Mesendoderm (in vitro differentiated cells): ENCODE measurements at regions not wholly inside any gene's neighbourhood (a gene's known extent, or its start where the extent isn't known, plus 50 kb on each side); places are given as distances from the start of the nearest gene placed in this dataset.

Experiments
- DNase-seq: peaks from one replicate; pipeline ENCODE4 v3.0.0; 2013
- H2AK5ac ChIP-seq: 2 replicates; pipeline ENCODE4 v1.6.1; 2013; ENCODE audit warnings: low read length, inconsistent platforms
- H2BK120ac ChIP-seq: 2 replicates; pipeline ENCODE4 v1.6.1; 2013; ENCODE audit warnings: low read depth, mild to moderate bottlenecking, low read length, moderate library complexity, mixed read lengths
- H2BK15ac ChIP-seq: replicated peaks from 2 replicates; pipeline ENCODE4 v1.6.1; 2013; ENCODE audit warnings: low read depth, mild to moderate bottlenecking, moderate library complexity
- H2BK5ac ChIP-seq: 2 replicates; pipeline ENCODE4 v1.6.1; 2013; ENCODE audit warnings: low read length, inconsistent platforms
- H3K18ac ChIP-seq: 2 replicates; pipeline ENCODE4 v1.6.1; 2013; ENCODE audit warnings: mild to moderate bottlenecking, low read length, mixed read lengths
- H3K23ac ChIP-seq: one replicate; pipeline ENCODE4 v1.6.1; 2013; ENCODE audit warnings: low read length
- H3K27ac ChIP-seq: 2 replicates; pipeline ENCODE4 v1.5.1; 2013; ENCODE audit warnings: low read depth, mild to moderate bottlenecking, inconsistent platforms, low read length, moderate library complexity
- H3K27me3 ChIP-seq: 2 replicates; pipeline ENCODE4 v1.6.1; 2013; ENCODE audit warnings: low read length, control low read depth, mild to moderate bottlenecking, inconsistent platforms; ENCODE audit not compliant: insufficient read depth, poor library complexity
- H3K36me3 ChIP-seq: 2 replicates; pipeline ENCODE4 v1.6.1; 2013; ENCODE audit warnings: low read length, inconsistent platforms; ENCODE audit not compliant: control insufficient read depth, insufficient read depth
- H3K4ac ChIP-seq: one replicate; pipeline ENCODE4 v1.6.1; 2013; ENCODE audit warnings: low read depth, mild to moderate bottlenecking, low read length, moderate library complexity
- H3K4me1 ChIP-seq: 2 replicates; pipeline ENCODE4 v1.6.1; 2013; ENCODE audit warnings: low read depth, low read length, inconsistent platforms; ENCODE audit not compliant: control insufficient read depth
- H3K4me2 ChIP-seq: 2 replicates; pipeline ENCODE4 v1.6.1; 2013; ENCODE audit warnings: low read length
- H3K4me3 ChIP-seq: 2 replicates; pipeline ENCODE4 v1.5.1; 2013; ENCODE audit warnings: mild to moderate bottlenecking, low read length
- H3K56ac ChIP-seq: one replicate; pipeline ENCODE4 v1.6.1; 2013; ENCODE audit warnings: low read length
- H3K79me1 ChIP-seq: 2 replicates; pipeline ENCODE4 v1.6.1; 2013; ENCODE audit warnings: low read length, inconsistent platforms
- H3K79me2 ChIP-seq: 2 replicates; pipeline ENCODE4 v1.6.1; 2013; ENCODE audit warnings: mild to moderate bottlenecking, low read length; ENCODE audit not compliant: control insufficient read depth, insufficient read depth
- H3K9ac ChIP-seq: 2 replicates; pipeline ENCODE4 v1.6.1; 2013; ENCODE audit warnings: low read length, inconsistent platforms
- H4K5ac ChIP-seq: one replicate; pipeline ENCODE4 v1.6.1; 2013; ENCODE audit warnings: low read length
- H4K8ac ChIP-seq: one replicate; pipeline ENCODE4 v1.6.1; 2013; ENCODE audit warnings: low read depth, mild to moderate bottlenecking, control low read depth, low read length, moderate library complexity
- WGBS: extraction: QIAGEN DNeasy Blood & Tissue Kit; methylation state at CpG from one replicate; pipeline ENCODE4 v1.1.7; 2013; ENCODE audit warnings: low lambda C conversion rate, missing lambda C conversion rate; ENCODE audit not compliant: insufficient coverage; ENCODE audit errors: extremely low coverage; 5-methylcytosine and 5-hydroxymethylcytosine counted together

DNA sequence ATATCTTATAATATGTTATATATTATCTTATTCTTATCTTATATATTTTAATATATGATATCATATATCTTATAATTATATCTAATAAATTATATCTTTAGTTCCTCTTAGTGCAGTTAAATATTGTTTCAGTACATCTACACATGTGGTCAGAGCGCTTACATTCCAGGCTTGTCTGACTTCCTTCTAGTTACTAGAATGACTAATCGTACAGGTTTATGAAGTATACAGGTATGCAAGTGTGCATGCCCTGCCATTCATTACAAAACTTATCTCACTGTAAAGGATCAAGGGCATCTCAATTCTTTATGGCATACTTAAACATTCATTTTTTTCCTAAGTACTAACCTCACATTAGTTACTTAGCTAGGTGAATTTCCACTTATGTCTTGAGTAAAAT, 1278.0 kb upstream of the MAP3K7 start:
- no peak overlapping the region for H4K5ac ChIP-seq
- H3K4me2 ChIP-seq: no peak overlapping the region
- no peak overlapping the region for H2BK5ac ChIP-seq
- H3K4ac ChIP-seq: no peak overlapping the region
- no peak overlapping the region for H2BK120ac ChIP-seq
- H3K27ac ChIP-seq: no peak overlapping the region
- no peaks in the 10 kb centered on the region for H3K79me2 ChIP-seq
- H3K9ac ChIP-seq: no peak overlapping the region
- H3K56ac ChIP-seq: no peak overlapping the region
- H3K23ac ChIP-seq: no peak overlapping the region
- no peak overlapping the region for H2AK5ac ChIP-seq
- no peak for DNase-seq
- no CpG with 5 or more reads among the region's 2 CpGs for WGBS
- no peaks in the 10 kb centered on the region for H3K36me3 ChIP-seq
- no peaks in the 10 kb centered on the region for H3K79me1 ChIP-seq
- H3K4me3 ChIP-seq: no peak overlapping the region
- no peaks in the 10 kb centered on the region for H3K27me3 ChIP-seq
- no peak overlapping the region for H4K8ac ChIP-seq
- H2BK15ac ChIP-seq: no peak overlapping the region
- H3K4me1 ChIP-seq: no peaks in the 10 kb centered on the region
- no peak overlapping the region for H3K18ac ChIP-seq

DNA sequence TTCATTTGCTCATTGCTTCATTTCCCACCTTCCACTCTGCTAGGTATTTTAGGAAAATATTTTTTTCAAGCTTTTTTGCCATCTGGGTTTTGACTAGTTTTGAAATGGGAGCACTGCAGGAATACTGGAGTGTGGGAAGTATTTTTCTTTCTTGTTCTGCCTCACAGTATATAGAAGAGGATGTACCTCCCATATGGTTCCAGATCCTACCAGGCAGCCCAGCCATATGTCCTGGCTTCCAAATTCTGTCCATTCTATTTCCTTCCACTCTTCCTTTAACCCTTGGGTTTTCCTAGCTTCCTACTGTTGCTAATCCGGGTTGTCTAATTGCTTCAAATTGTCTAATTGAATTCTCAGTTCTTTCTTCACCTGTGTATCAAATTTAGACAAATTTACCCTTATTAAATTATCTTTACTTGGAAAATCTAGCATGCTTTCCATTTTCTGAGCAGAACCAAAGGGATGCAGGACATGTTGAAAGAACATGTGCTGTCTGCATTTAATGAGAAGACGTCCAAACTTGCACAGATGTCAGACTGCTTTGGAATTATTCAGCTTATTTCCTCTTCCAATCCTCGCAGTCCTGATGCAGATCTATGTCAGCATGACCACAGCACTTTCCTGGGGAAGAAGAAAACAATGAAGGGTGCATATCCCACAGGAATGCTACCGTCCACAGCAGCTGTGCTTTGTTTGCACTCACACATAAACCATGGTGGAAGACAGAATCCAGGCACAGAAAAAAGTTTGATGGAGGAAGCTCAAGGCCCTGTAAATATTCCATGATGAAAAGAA, 1273.9 kb upstream of the MAP3K7 start:
- no peak for DNase-seq
- Histone ChIP-seq H3K27me3 (no peaks in the 10 kb centered on the region), H3K79me2 (no peaks in the 10 kb centered on the region), H4K5ac (no peak overlapping the region), H2AK5ac (no peak overlapping the region), H3K18ac (no peak overlapping the region), H3K79me1 (no peaks in the 10 kb centered on the region), H3K56ac (no peak overlapping the region), H2BK15ac (no peak overlapping the region), H3K23ac (no peak overlapping the region), H3K27ac (no peak overlapping the region), H3K36me3 (no peaks in the 10 kb centered on the region), H3K4me2 (no peak overlapping the region), H4K8ac (no peak overlapping the region), H3K4me3 (no peak overlapping the region), H2BK5ac (no peak overlapping the region), H3K4ac (no peak overlapping the region), H2BK120ac (no peak overlapping the region), H3K9ac (no peak overlapping the region), H3K4me1 (no peaks in the 10 kb centered on the region)
- no CpG with 5 or more reads among the region's 4 CpGs for WGBS

DNA sequence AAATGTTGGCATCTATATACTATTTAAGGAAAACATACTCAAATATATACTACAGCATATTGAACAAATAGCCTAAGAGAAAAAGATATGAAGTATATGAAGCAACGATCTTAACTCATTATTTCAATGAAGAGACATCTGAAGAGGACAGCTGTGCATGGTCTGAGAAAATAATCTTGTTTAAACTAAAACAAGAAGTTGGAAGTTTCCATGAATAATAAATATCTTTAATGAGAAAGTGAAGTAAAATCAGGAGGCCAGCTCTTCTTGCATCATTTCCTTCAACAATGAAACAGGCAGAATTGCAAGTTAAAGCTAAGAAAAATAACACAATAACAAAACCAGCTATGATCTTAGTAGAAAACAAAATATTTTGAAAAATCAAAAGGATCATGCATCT, 1265.4 kb upstream of the MAP3K7 start:
- Histone ChIP-seq H3K4ac (no peak overlapping the region), H3K27ac (no peak overlapping the region), H3K27me3 (no peaks in the 10 kb centered on the region), H3K36me3 (no peaks in the 10 kb centered on the region), H3K4me2 (no peak overlapping the region), H2BK15ac (no peak overlapping the region), H3K23ac (no peak overlapping the region), H3K9ac (no peak overlapping the region), H3K56ac (no peak overlapping the region), H4K8ac (no peak overlapping the region), H4K5ac (no peak overlapping the region), H2BK120ac (no peak overlapping the region), H3K79me2 (no peaks in the 10 kb centered on the region), H3K18ac (no peak overlapping the region), H2BK5ac (no peak overlapping the region), H3K4me3 (no peak overlapping the region), H3K79me1 (no peaks in the 10 kb centered on the region), H2AK5ac (no peak overlapping the region), H3K4me1 (no peaks in the 10 kb centered on the region)
- WGBS: no CpG with 5 or more reads among the region's 1 CpG
- DNase-seq: no peak

DNA sequence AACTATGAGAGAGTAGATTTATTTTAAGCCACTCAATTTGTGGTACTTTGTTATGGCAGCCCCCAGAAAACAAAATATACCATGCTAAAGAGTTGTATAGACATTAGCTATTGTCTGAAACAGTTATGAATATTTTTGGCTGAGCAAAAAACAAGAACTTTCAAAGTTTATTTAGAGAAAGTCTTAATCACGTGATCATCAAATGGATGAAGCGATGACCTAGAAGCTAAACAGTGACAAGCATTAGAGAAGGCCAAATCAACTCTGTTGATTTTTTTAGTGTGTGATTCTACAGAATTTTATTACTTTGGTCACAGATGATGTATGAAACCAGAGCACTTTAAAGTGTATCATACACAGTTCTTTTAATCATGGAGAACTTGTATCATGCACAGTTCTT, 1247.9 kb upstream of the MAP3K7 start:
- Histone ChIP-seq H3K4me2 (no peak overlapping the region), H3K56ac (no peak overlapping the region), H3K23ac (no peak overlapping the region), H2BK120ac (no peak overlapping the region), H2BK15ac (no peak overlapping the region), H4K8ac (no peak overlapping the region), H3K36me3 (no peaks in the 10 kb centered on the region), H3K4ac (no peak overlapping the region), H3K79me1 (no peaks in the 10 kb centered on the region), H3K9ac (no peak overlapping the region), H4K5ac (no peak overlapping the region), H2BK5ac (no peak overlapping the region), H3K4me3 (no peak overlapping the region), H3K4me1 (no peaks in the 10 kb centered on the region), H3K79me2 (no peaks in the 10 kb centered on the region), H2AK5ac (no peak overlapping the region), H3K27me3 (no peaks in the 10 kb centered on the region), H3K18ac (no peak overlapping the region), H3K27ac (no peak overlapping the region)
- no CpG with 5 or more reads among the region's 2 CpGs for WGBS
- DNase-seq: no peak

DNA sequence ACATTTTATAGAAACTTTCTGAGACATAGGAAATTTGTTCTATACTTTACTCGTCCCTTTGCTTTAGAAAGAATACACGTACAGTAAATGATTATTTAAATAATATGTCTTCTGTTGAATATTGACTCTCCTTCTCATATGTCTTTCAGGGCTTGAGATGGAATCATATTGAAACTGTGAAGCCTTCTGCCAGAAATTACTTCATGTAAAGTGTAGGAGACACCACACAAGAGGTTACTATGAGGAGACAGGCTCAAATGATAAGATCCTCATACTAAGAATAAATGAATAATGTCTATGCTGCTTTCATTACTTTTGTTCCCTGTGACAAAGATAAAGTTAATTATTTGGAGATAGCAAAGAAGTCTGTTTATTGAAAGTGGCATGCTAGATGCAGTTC, 1240.3 kb upstream of the MAP3K7 start:
- H3K4me2 ChIP-seq: no peak overlapping the region
- no peak overlapping the region for H2AK5ac ChIP-seq
- H4K5ac ChIP-seq: no peak overlapping the region
- H3K9ac ChIP-seq: no peak overlapping the region
- no peak overlapping the region for H3K4me3 ChIP-seq
- H3K23ac ChIP-seq: no peak overlapping the region
- no peaks in the 10 kb centered on the region for H3K79me2 ChIP-seq
- H3K4ac ChIP-seq: no peak overlapping the region
- H3K18ac ChIP-seq: no peak overlapping the region
- no peak overlapping the region for H2BK15ac ChIP-seq
- no peaks in the 10 kb centered on the region for H3K79me1 ChIP-seq
- H3K27ac ChIP-seq: no peak overlapping the region
- no CpG with 5 or more reads among the region's 2 CpGs for WGBS
- H2BK120ac ChIP-seq: no peak overlapping the region
- no peak overlapping the region for H2BK5ac ChIP-seq
- no peak overlapping the region for H4K8ac ChIP-seq
- H3K56ac ChIP-seq: no peak overlapping the region
- no peak for DNase-seq
- H3K27me3 ChIP-seq: no peaks in the 10 kb centered on the region
- no peaks in the 10 kb centered on the region for H3K36me3 ChIP-seq
- H3K4me1 ChIP-seq: no peaks in the 10 kb centered on the region

DNA sequence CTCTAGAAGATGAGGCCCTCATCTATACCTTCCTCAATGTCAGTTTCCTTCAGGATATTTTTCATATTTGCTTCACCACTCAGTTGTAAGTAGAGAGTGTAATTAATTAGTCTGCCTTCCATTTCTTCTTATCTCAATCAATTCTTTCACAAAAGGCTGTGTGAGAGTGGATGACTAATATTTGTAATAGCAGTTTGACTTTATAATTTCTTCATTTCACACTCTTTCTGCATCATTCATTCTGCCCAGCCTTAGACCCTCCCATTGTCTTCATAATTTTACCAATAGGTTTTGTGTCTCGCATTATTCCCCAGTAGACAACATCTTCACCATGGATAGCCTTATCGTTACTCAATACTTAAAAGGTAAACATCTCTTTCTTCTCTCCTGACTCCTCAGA, 1239.3 kb upstream of the MAP3K7 start:
- no peak overlapping the region for H2AK5ac ChIP-seq
- H4K5ac ChIP-seq: no peak overlapping the region
- no peak overlapping the region for H2BK5ac ChIP-seq
- H3K9ac ChIP-seq: no peak overlapping the region
- no peak overlapping the region for H3K27ac ChIP-seq
- H3K56ac ChIP-seq: no peak overlapping the region
- no peak overlapping the region for H3K4ac ChIP-seq
- H2BK15ac ChIP-seq: no peak overlapping the region
- no peak overlapping the region for H3K18ac ChIP-seq
- no peak overlapping the region for H2BK120ac ChIP-seq
- no peaks in the 10 kb centered on the region for H3K79me1 ChIP-seq
- no peak overlapping the region for H3K4me2 ChIP-seq
- no peak for DNase-seq
- H3K27me3 ChIP-seq: no peaks in the 10 kb centered on the region
- WGBS: no CpG with 5 or more reads among the region's 2 CpGs
- H3K79me2 ChIP-seq: no peaks in the 10 kb centered on the region
- H3K4me3 ChIP-seq: no peak overlapping the region
- no peak overlapping the region for H3K23ac ChIP-seq
- H3K4me1 ChIP-seq: no peaks in the 10 kb centered on the region
- no peaks in the 10 kb centered on the region for H3K36me3 ChIP-seq
- no peak overlapping the region for H4K8ac ChIP-seq
